GM19452 (cell line): ENCODE measurements at regions not wholly inside any gene's neighbourhood (a gene's known extent, or its start where the extent isn't known, plus 50 kb on each side); places are given as distances from the start of the nearest gene placed in this dataset.
"Not testable (repeated sequence)": the region's sequence is repeated elsewhere in the genome, so short reads cannot be mapped to it uniquely, and the experiment has no call there.

Experiments
- ATAC-seq: cut with Tn5 transposase; IDR thresholded peaks from one replicate; pipeline ENCODE4 v1.9.1; 2021; ENCODE audit not compliant: unreplicated experiment

GRCh38 chr5:36422952-36423351, 121.2 kb upstream of the RANBP3L start:
- ATAC-seq, result no peak

- no peak for ATAC-seq
Observed at GRCh38 chr5:36423578-36424307, 122.0 kb upstream of the RANBP3L start.

GRCh38 chr5:36426070-36426469, 124.4 kb upstream of the RANBP3L start:
- not testable (repeated sequence) for ATAC-seq

GRCh38 chr5:36435516-36435915, 133.8 kb upstream of the RANBP3L start:
- no peak for ATAC-seq

GRCh38 chr5:36436306-36436705, 134.6 kb upstream of the RANBP3L start:
- ATAC-seq, result no peak

- no peak for ATAC-seq
Observed at GRCh38 chr5:36438765-36439561, 137.3 kb upstream of the RANBP3L start.

- no peak for ATAC-seq
Observed at GRCh38 chr5:36440300-36440699, 138.6 kb upstream of the RANBP3L start.

- ATAC-seq, result no peak
Observed at GRCh38 chr5:36441280-36441679, 139.6 kb upstream of the RANBP3L start.

- no peak for ATAC-seq
Observed at GRCh38 chr5:36442352-36442751, 140.7 kb upstream of the RANBP3L start.

- no peak for ATAC-seq
Observed at GRCh38 chr5:36442796-36443195, 141.1 kb upstream of the RANBP3L start.

- ATAC-seq, result no peak
Observed at GRCh38 chr5:36443941-36444340, 142.2 kb upstream of the RANBP3L start.

GRCh38 chr5:36444582-36445418, 143.1 kb upstream of the RANBP3L start:
- no peak for ATAC-seq

GRCh38 chr5:36447776-36448175, 146.1 kb upstream of the RANBP3L start:
- ATAC-seq, result no peak

- no peak for ATAC-seq
Observed at GRCh38 chr5:36450229-36451014, 148.7 kb upstream of the RANBP3L start.

- ATAC-seq, result no peak
Observed at GRCh38 chr5:36452424-36453006, 150.8 kb upstream of the RANBP3L start.

GRCh38 chr5:36457511-36458270, 148.7 kb upstream of the SLC1A3 start:
- ATAC-seq, result no peak

- no peak for ATAC-seq
Observed at GRCh38 chr5:36458746-36459145, 147.7 kb upstream of the SLC1A3 start.

- ATAC-seq, result no peak
Observed at GRCh38 chr5:36459176-36460135, 146.9 kb upstream of the SLC1A3 start.
